Keratinocyte (primary cell): ENCODE measurements at regions not wholly inside any gene's neighbourhood (a gene's known extent, or its start where the extent isn't known, plus 50 kb on each side); places are given as distances from the start of the nearest gene placed in this dataset.

Experiments
- EZH2 ChIP-seq: IDR thresholded peaks from one replicate; pipeline ENCODE4 v1.6.1; 2012; ENCODE audit warnings: inconsistent platforms, mild to moderate bottlenecking, low read length, moderate library complexity
- TF ChIP-seq, protein P1 (sequence below), 3 experiments: IDR thresholded peaks in 1 of 3; conservative IDR thresholded peaks in 1 of 3; optimal IDR thresholded peaks in 1 of 3; 2 replicates in 2 of 3; 3 replicates in 1 of 3; pipeline versions ENCODE3 to v1.5.1; 2011; ENCODE audit warnings: low read length in 3 of 3, mild to moderate bottlenecking in 3 of 3, moderate library complexity in 2 of 3, control low read depth in 1 of 3, inconsistent platforms in 1 of 3; ENCODE audit not compliant: insufficient read depth in 2 of 3; ENCODE audit errors: extremely low read depth in 1 of 3

DNA sequence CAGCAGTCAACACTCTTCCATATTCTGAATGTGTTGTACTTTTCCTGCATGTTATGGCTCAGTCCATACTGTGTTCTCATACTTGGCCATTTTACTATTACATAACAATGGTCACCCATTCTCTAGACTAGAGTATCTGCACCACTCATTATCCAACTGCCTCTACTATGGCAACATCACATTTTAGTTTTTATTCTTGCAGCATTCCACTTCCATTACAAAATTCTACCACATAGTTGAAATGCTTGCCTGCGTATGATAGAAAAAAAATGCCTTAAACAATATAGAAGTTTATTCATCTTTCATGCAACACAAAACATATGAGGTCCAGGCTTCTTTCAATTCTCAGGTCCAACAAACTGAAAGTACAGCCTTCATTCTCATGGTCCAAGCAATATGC lies 128.0 kb downstream of the TENT5A start:
- TF ChIP-seq, protein P1, sequence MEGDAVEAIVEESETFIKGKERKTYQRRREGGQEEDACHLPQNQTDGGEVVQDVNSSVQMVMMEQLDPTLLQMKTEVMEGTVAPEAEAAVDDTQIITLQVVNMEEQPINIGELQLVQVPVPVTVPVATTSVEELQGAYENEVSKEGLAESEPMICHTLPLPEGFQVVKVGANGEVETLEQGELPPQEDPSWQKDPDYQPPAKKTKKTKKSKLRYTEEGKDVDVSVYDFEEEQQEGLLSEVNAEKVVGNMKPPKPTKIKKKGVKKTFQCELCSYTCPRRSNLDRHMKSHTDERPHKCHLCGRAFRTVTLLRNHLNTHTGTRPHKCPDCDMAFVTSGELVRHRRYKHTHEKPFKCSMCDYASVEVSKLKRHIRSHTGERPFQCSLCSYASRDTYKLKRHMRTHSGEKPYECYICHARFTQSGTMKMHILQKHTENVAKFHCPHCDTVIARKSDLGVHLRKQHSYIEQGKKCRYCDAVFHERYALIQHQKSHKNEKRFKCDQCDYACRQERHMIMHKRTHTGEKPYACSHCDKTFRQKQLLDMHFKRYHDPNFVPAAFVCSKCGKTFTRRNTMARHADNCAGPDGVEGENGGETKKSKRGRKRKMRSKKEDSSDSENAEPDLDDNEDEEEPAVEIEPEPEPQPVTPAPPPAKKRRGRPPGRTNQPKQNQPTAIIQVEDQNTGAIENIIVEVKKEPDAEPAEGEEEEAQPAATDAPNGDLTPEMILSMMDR (optimal IDR thresholded peaks at IDR 0.05 in 1 of 3, IDR thresholded peaks at IDR 0.05 in 1 of 3, conservative IDR thresholded peaks at IDR 0.05 in 1 of 3; ENCODE audit: extremely low read depth in 1 of 3, insufficient read depth in 2 of 3, low read length in 3 of 3), result no peak
- TF ChIP-seq EZH2, result no peak
